ENCODE measurements at regions not wholly inside any gene's neighbourhood (a gene's known extent, or its start where the extent isn't known, plus 50 kb on each side); places are given as distances from the start of the nearest gene placed in this dataset.

DNA sequence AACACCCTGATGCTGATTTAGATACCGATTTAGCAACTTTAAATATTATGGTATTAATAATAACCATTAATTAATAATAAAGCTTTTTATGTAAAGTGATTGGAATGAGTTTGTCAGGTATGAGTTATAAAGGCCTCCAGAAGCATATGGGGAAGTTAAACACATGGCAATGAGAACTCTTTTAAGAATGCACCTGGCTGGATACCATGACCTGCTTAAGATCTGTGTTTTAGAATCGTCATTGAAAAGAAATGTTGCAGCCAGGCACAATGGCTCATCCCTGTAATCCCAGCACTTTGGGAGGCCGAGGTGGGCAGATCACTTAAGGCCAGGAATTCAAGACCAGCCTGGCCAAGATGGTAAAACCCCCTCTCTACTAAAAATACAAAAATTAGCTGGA, 197.5 kb downstream of the SOX4 start:
- dilution Hi-C loops (cut with HindIII; ENCODE audit: low sequenced_read_pairs, unreplicated experiment): no loop called here
- H3K4ac ChIP-seq (ENCODE audit: low read depth, low read length): no peak overlapping the region
- no peak overlapping the region for H3K14ac ChIP-seq (replicated peaks; ENCODE audit: low read depth, low read length)
- no peak overlapping the region for H4K5ac ChIP-seq (ENCODE audit: low read depth, low read length)
- in situ Hi-C loops (cut with MboI; ENCODE audit: low sequenced_read_pairs): no loop called here
- H4K20me1 ChIP-seq (ENCODE audit: insufficient read depth, low read length): no peaks in the 10 kb centered on the region
- no peaks in the 10 kb centered on the region for H3K4me1 ChIP-seq (ENCODE audit: control insufficient read depth, insufficient read depth, low read length)
- no TSS peak for BruUV-seq (replicated peaks)
- CTCF ChIA-PET: no interaction called here
- ATAC-seq (ENCODE audit: low read depth): no peak
- POLR2A ChIA-PET (ENCODE audit: unreplicated experiment): no interaction called here
- H2AFZ ChIP-seq (replicated peaks; ENCODE audit: low read length, poor library complexity): no peak overlapping the region
- no peak overlapping the region for H4K91ac ChIP-seq (ENCODE audit: insufficient read depth, low read depth, low read length)
- H3K56ac ChIP-seq (ENCODE audit: extremely low read depth, insufficient read depth, low read length): no peak overlapping the region
- no peaks in the 10 kb centered on the region for H3K9me1 ChIP-seq (ENCODE audit: insufficient read depth, low read length)
- H2BK20ac ChIP-seq (ENCODE audit: low read depth, low read length): no peak overlapping the region
- DNase-seq: no peak
- H3K18ac ChIP-seq (ENCODE audit: low read depth, low read length): no peak overlapping the region
- H3K27me3 ChIP-seq (ENCODE audit: control insufficient read depth, insufficient read depth, low read length): no peaks in the 10 kb centered on the region
- H2BK120ac ChIP-seq (ENCODE audit: low read depth, low read length): no peak overlapping the region
- peaks cover 1% of the 10 kb centered on the region; the same call in 1 of the 2 replicates for H3K36me3 ChIP-seq (ENCODE audit: control insufficient read depth, insufficient read depth, low read length)
- WGBS, 2 experiments (ENCODE audit: extremely low coverage in 2 of 2, insufficient read length in 1 of 2): 100% methylated on average over 2 of the region's 3 CpGs; no CpG with 5 or more reads in 1 of the 2 experiments
- no peak overlapping the region for H3K4me3 ChIP-seq (ENCODE audit: insufficient read depth, low read depth, low read length)
- no peak overlapping the region for H3K23ac ChIP-seq (ENCODE audit: low read depth, low read length)
- no peak overlapping the region for H4K8ac ChIP-seq (ENCODE audit: low read depth in 2 of 2, low read length in 2 of 2)
- no peaks in the 10 kb centered on the region for H3K79me1 ChIP-seq (ENCODE audit: low read depth in 1 of 2, low read length in 2 of 2)
- no peak overlapping the region for H2AK5ac ChIP-seq (ENCODE audit: low read depth, low read length)
- H2BK15ac ChIP-seq (ENCODE audit: low read depth, low read length): no peak overlapping the region
- intact Hi-C loops (cut with micrococcal nuclease): no loop called here
- H3K27ac ChIP-seq (ENCODE audit: insufficient read depth, low read length): no peak overlapping the region
- H3K9me3 ChIP-seq (ENCODE audit: control insufficient read depth, insufficient read depth, low read length): no peaks in the 10 kb centered on the region
- no peak overlapping the region for H3K9ac ChIP-seq (ENCODE audit: low read depth, low read length)
- H2AK9ac ChIP-seq (replicated peaks; ENCODE audit: low read depth, low read length, poor library complexity): no peak overlapping the region
- TF ChIP-seq NFE2L2 (IDR thresholded peaks at IDR 0.05; ENCODE audit: low read depth, low read length) (no peak), MXI1 (IDR thresholded peaks at IDR 0.05; ENCODE audit: borderline replicate concordance, low read depth, low read length) (no peak), MAZ (IDR thresholded peaks at IDR 0.05; ENCODE audit: borderline replicate concordance, low read depth, low read length) (no peak)
- no peak overlapping the region for H3K4me2 ChIP-seq (ENCODE audit: low read depth, low read length)
- H2BK5ac ChIP-seq (ENCODE audit: low read depth, low read length, poor library complexity, severe bottlenecking): no peak overlapping the region
